Mesendoderm (in vitro differentiated cells): ENCODE measurements at regions not wholly inside any gene's neighbourhood (a gene's known extent, or its start where the extent isn't known, plus 50 kb on each side); places are given as distances from the start of the nearest gene placed in this dataset.

ENCODE experiments used
- DNase-seq: peaks from one replicate; pipeline ENCODE4 v3.0.0; 2013
- H2AK5ac ChIP-seq: 2 replicates; pipeline ENCODE4 v1.6.1; 2013; ENCODE audit warnings: low read length, inconsistent platforms
- H2BK120ac ChIP-seq: 2 replicates; pipeline ENCODE4 v1.6.1; 2013; ENCODE audit warnings: low read depth, mild to moderate bottlenecking, low read length, moderate library complexity, mixed read lengths
- H2BK15ac ChIP-seq: replicated peaks from 2 replicates; pipeline ENCODE4 v1.6.1; 2013; ENCODE audit warnings: low read depth, mild to moderate bottlenecking, moderate library complexity
- H2BK5ac ChIP-seq: 2 replicates; pipeline ENCODE4 v1.6.1; 2013; ENCODE audit warnings: low read length, inconsistent platforms
- H3K18ac ChIP-seq: 2 replicates; pipeline ENCODE4 v1.6.1; 2013; ENCODE audit warnings: mild to moderate bottlenecking, low read length, mixed read lengths
- H3K23ac ChIP-seq: one replicate; pipeline ENCODE4 v1.6.1; 2013; ENCODE audit warnings: low read length
- H3K27ac ChIP-seq: 2 replicates; pipeline ENCODE4 v1.5.1; 2013; ENCODE audit warnings: low read depth, mild to moderate bottlenecking, inconsistent platforms, low read length, moderate library complexity
- H3K27me3 ChIP-seq: 2 replicates; pipeline ENCODE4 v1.6.1; 2013; ENCODE audit warnings: low read length, control low read depth, mild to moderate bottlenecking, inconsistent platforms; ENCODE audit not compliant: insufficient read depth, poor library complexity
- H3K36me3 ChIP-seq: 2 replicates; pipeline ENCODE4 v1.6.1; 2013; ENCODE audit warnings: low read length, inconsistent platforms; ENCODE audit not compliant: control insufficient read depth, insufficient read depth
- H3K4ac ChIP-seq: one replicate; pipeline ENCODE4 v1.6.1; 2013; ENCODE audit warnings: low read depth, mild to moderate bottlenecking, low read length, moderate library complexity
- H3K4me1 ChIP-seq: 2 replicates; pipeline ENCODE4 v1.6.1; 2013; ENCODE audit warnings: low read depth, low read length, inconsistent platforms; ENCODE audit not compliant: control insufficient read depth
- H3K4me2 ChIP-seq: 2 replicates; pipeline ENCODE4 v1.6.1; 2013; ENCODE audit warnings: low read length
- H3K4me3 ChIP-seq: 2 replicates; pipeline ENCODE4 v1.5.1; 2013; ENCODE audit warnings: mild to moderate bottlenecking, low read length
- H3K56ac ChIP-seq: one replicate; pipeline ENCODE4 v1.6.1; 2013; ENCODE audit warnings: low read length
- H3K79me1 ChIP-seq: 2 replicates; pipeline ENCODE4 v1.6.1; 2013; ENCODE audit warnings: low read length, inconsistent platforms
- H3K79me2 ChIP-seq: 2 replicates; pipeline ENCODE4 v1.6.1; 2013; ENCODE audit warnings: mild to moderate bottlenecking, low read length; ENCODE audit not compliant: control insufficient read depth, insufficient read depth
- H3K9ac ChIP-seq: 2 replicates; pipeline ENCODE4 v1.6.1; 2013; ENCODE audit warnings: low read length, inconsistent platforms
- H4K5ac ChIP-seq: one replicate; pipeline ENCODE4 v1.6.1; 2013; ENCODE audit warnings: low read length
- H4K8ac ChIP-seq: one replicate; pipeline ENCODE4 v1.6.1; 2013; ENCODE audit warnings: low read depth, mild to moderate bottlenecking, control low read depth, low read length, moderate library complexity
- WGBS: extraction: QIAGEN DNeasy Blood & Tissue Kit; methylation state at CpG from one replicate; pipeline ENCODE4 v1.1.7; 2013; ENCODE audit warnings: low lambda C conversion rate, missing lambda C conversion rate; ENCODE audit not compliant: insufficient coverage; ENCODE audit errors: extremely low coverage; 5-methylcytosine and 5-hydroxymethylcytosine counted together

- no peaks in the 10 kb centered on the region for H3K4me1 ChIP-seq
- H3K27ac ChIP-seq: no peak overlapping the region
- no peak overlapping the region for H3K23ac ChIP-seq
- no peak overlapping the region for H3K18ac ChIP-seq
- no peak overlapping the region for H2BK5ac ChIP-seq
- no peak overlapping the region for H3K56ac ChIP-seq
- H2BK120ac ChIP-seq: no peak overlapping the region
- no peak overlapping the region for H3K4me3 ChIP-seq
- H3K79me1 ChIP-seq: no peaks in the 10 kb centered on the region
- no CpG with 5 or more reads among the region's 12 CpGs for WGBS
- H4K8ac ChIP-seq: no peak overlapping the region
- no peaks in the 10 kb centered on the region for H3K27me3 ChIP-seq
- H3K36me3 ChIP-seq: no peaks in the 10 kb centered on the region
- no peaks in the 10 kb centered on the region for H3K79me2 ChIP-seq
- no peak overlapping the region for H2BK15ac ChIP-seq
- H3K4me2 ChIP-seq: no peak overlapping the region
- no peak overlapping the region for H3K4ac ChIP-seq
- no peak overlapping the region for H2AK5ac ChIP-seq
- H4K5ac ChIP-seq: no peak overlapping the region
- peak; percentile 13 for DNase-seq
- H3K9ac ChIP-seq: no peak overlapping the region
Measured at GRCh38 chr15:39472621-39473297, 108.1 kb upstream of the THBS1 start.

- H3K79me1 ChIP-seq: no peaks in the 10 kb centered on the region
- no peak overlapping the region for H2BK120ac ChIP-seq
- no peak overlapping the region for H3K18ac ChIP-seq
- WGBS: no CpG with 5 or more reads among the region's 5 CpGs
- no peaks in the 10 kb centered on the region for H3K4me1 ChIP-seq
- DNase-seq: no peak
- no peaks in the 10 kb centered on the region for H3K27me3 ChIP-seq
- no peak overlapping the region for H3K4ac ChIP-seq
- H2BK5ac ChIP-seq: no peak overlapping the region
- no peak overlapping the region for H3K27ac ChIP-seq
- H2BK15ac ChIP-seq: no peak overlapping the region
- no peak overlapping the region for H4K5ac ChIP-seq
- no peak overlapping the region for H3K56ac ChIP-seq
- H3K36me3 ChIP-seq: no peaks in the 10 kb centered on the region
- H2AK5ac ChIP-seq: no peak overlapping the region
- no peak overlapping the region for H3K4me3 ChIP-seq
- no peak overlapping the region for H3K23ac ChIP-seq
- H3K4me2 ChIP-seq: no peak overlapping the region
- H3K9ac ChIP-seq: no peak overlapping the region
- H4K8ac ChIP-seq: no peak overlapping the region
- no peaks in the 10 kb centered on the region for H3K79me2 ChIP-seq
Measured at GRCh38 chr15:39473298-39473947, 107.5 kb upstream of the THBS1 start.

- H4K5ac ChIP-seq: no peak overlapping the region
- no peak overlapping the region for H3K9ac ChIP-seq
- no peak overlapping the region for H3K4me3 ChIP-seq
- no peak overlapping the region for H3K18ac ChIP-seq
- peak; percentile 84 for DNase-seq
- no peaks in the 10 kb centered on the region for H3K4me1 ChIP-seq
- no peak overlapping the region for H4K8ac ChIP-seq
- H2BK120ac ChIP-seq: no peak overlapping the region
- H3K79me1 ChIP-seq: no peaks in the 10 kb centered on the region
- H3K27me3 ChIP-seq: no peaks in the 10 kb centered on the region
- no peak overlapping the region for H3K23ac ChIP-seq
- H3K56ac ChIP-seq: no peak overlapping the region
- H3K79me2 ChIP-seq: no peaks in the 10 kb centered on the region
- WGBS: no CpG with 5 or more reads among the region's 3 CpGs
- H2BK5ac ChIP-seq: no peak overlapping the region
- no peak overlapping the region for H3K4me2 ChIP-seq
- no peak overlapping the region for H2AK5ac ChIP-seq
- no peak overlapping the region for H3K4ac ChIP-seq
- no peak overlapping the region for H2BK15ac ChIP-seq
- no peaks in the 10 kb centered on the region for H3K36me3 ChIP-seq
- H3K27ac ChIP-seq: no peak overlapping the region
Measured at GRCh38 chr15:39474657-39475056, 106.2 kb upstream of the THBS1 start.

DNA sequence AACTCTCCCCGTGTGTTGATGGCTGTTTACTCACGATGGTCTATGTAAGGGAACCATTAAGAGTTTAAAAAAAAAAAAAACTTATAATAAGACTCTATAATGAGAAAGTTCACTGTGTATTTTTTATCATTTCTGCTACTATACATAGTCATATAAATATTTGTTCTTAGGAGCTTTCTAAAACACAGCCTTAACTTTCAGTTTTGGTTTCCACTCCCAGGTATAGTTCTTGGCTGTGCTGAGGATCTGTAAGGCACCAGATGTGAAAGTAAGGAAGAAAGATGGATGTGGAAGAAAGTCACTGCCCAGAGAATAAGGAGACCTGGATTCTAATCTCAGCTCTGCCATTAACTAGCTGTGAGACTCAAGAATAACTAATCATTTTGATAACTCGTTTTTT is 101.9 kb upstream of the THBS1 start:
- Histone ChIP-seq H2BK5ac (no peak overlapping the region), H3K4me1 (no peaks in the 10 kb centered on the region), H3K9ac (no peak overlapping the region), H4K8ac (no peak overlapping the region), H3K4me2 (no peak overlapping the region), H2AK5ac (no peak overlapping the region), H3K23ac (no peak overlapping the region), H3K56ac (no peak overlapping the region), H3K4me3 (no peak overlapping the region), H2BK15ac (no peak overlapping the region), H4K5ac (no peak overlapping the region), H3K4ac (no peak overlapping the region), H3K27ac (no peak overlapping the region), H3K79me2 (no peaks in the 10 kb centered on the region), H3K79me1 (no peaks in the 10 kb centered on the region), H3K36me3 (no peaks in the 10 kb centered on the region), H2BK120ac (no peak overlapping the region), H3K27me3 (no peaks in the 10 kb centered on the region), H3K18ac (no peak overlapping the region)
- DNase-seq: no peak
- no CpG with 5 or more reads among the region's 3 CpGs for WGBS

- no CpG with 5 or more reads among the region's 2 CpGs for WGBS
Measured at GRCh38 chr15:39479911-39480310, 101.0 kb upstream of the THBS1 start.

GRCh38 chr15:39482459-39482858 is 98.4 kb upstream of the THBS1 start:
- H3K4me2 ChIP-seq: no peak overlapping the region
- H3K56ac ChIP-seq: no peak overlapping the region
- no peak overlapping the region for H2BK120ac ChIP-seq
- no peaks in the 10 kb centered on the region for H3K79me1 ChIP-seq
- no peaks in the 10 kb centered on the region for H3K27me3 ChIP-seq
- no peak overlapping the region for H3K4ac ChIP-seq
- WGBS: no CpG with 5 or more reads among the region's 3 CpGs
- no peak overlapping the region for H3K27ac ChIP-seq
- no peak overlapping the region for H4K5ac ChIP-seq
- H3K4me3 ChIP-seq: no peak overlapping the region
- no peak for DNase-seq
- no peaks in the 10 kb centered on the region for H3K79me2 ChIP-seq
- no peak overlapping the region for H3K18ac ChIP-seq
- no peak overlapping the region for H4K8ac ChIP-seq
- no peak overlapping the region for H2AK5ac ChIP-seq
- no peaks in the 10 kb centered on the region for H3K4me1 ChIP-seq
- H2BK15ac ChIP-seq: no peak overlapping the region
- H3K23ac ChIP-seq: no peak overlapping the region
- H2BK5ac ChIP-seq: no peak overlapping the region
- H3K9ac ChIP-seq: no peak overlapping the region
- H3K36me3 ChIP-seq: no peaks in the 10 kb centered on the region

More at GRCh38 chr15:39479911-39480310, 101.0 kb upstream of the THBS1 start:
- Histone ChIP-seq H2BK5ac (no peak overlapping the region), H3K9ac (no peak overlapping the region), H3K4ac (no peak overlapping the region), H3K36me3 (no peaks in the 10 kb centered on the region), H4K8ac (no peak overlapping the region), H2BK120ac (no peak overlapping the region), H3K4me3 (no peak overlapping the region), H3K18ac (no peak overlapping the region), H4K5ac (no peak overlapping the region), H3K79me2 (no peaks in the 10 kb centered on the region), H3K4me2 (no peak overlapping the region), H3K27ac (no peak overlapping the region), H3K27me3 (no peaks in the 10 kb centered on the region), H2BK15ac (no peak overlapping the region), H2AK5ac (no peak overlapping the region), H3K79me1 (no peaks in the 10 kb centered on the region), H3K4me1 (no peaks in the 10 kb centered on the region), H3K56ac (no peak overlapping the region), H3K23ac (no peak overlapping the region)
- DNase-seq: no peak
